ENCODE measurements at regions not wholly inside any gene's neighbourhood (a gene's known extent, or its start where the extent isn't known, plus 50 kb on each side); places are given as distances from the start of the nearest gene placed in this dataset.

DNA sequence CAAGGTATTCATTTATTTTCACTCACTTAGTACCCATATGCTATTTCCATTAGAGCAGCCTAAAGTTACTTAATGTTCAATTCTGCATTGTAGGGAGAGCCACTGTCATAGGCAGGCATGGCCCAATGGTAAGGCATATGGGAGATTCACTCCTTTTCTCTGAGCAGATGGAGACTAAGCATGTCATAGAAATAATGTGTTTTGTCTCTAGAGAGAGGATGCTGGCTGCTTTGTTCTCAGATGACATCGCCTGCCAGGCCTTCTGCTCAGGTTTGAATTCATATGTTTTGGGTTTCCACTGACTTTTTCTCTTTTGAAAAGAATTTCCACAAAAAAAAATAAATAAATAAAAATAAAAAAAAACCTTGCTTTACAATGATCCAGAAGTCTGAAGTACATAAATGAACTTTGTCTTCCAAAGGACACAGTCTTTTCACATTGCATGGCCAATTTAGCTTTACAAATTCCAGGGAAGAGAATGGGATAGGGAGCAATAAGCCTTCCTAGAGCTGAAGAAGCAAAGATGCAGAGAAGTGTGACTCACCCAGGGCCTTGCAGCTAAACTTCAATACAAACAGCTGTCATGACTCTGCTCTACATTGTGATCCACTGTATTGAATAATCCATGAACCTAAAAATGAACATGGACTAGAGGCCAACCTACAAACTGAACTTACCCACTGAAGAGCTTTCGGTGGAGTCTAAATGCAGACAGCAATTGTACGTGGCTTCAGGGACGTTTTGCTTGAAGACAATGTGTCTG lies 422.5 kb downstream of the CMPK2 start:
- Histone ChIP-seq H2AFZ (ENCODE audit: low read depth, low read length, poor library complexity, severe bottlenecking) (no peak overlapping the region), H3K9me2 (ENCODE audit: insufficient read depth) (no peaks in the 10 kb centered on the region), H3K9me3 (ENCODE audit: control insufficient read depth in 1 of 2, insufficient read depth in 1 of 2, low read depth in 1 of 2, low read length in 2 of 2) (no peaks in the 10 kb centered on the region), H4K20me1 (ENCODE audit: insufficient read depth) (no peaks in the 10 kb centered on the region), H3K4me1 (ENCODE audit: control insufficient read depth in 1 of 2, insufficient read depth in 2 of 2, low read length in 2 of 2) (no peaks in the 10 kb centered on the region), H3K27ac (ENCODE audit: low read depth, low read length) (no peak overlapping the region), H3K27me3 (ENCODE audit: insufficient read depth, low read length) (no peaks in the 10 kb centered on the region), H3K36me3 (ENCODE audit: control insufficient read depth in 1 of 2, insufficient read depth in 2 of 2, low read length in 2 of 2) (no peaks in the 10 kb centered on the region), H3K9ac (ENCODE audit: low read length) (no peak overlapping the region), H3K79me2 (ENCODE audit: insufficient read depth, low read length) (no peaks in the 10 kb centered on the region), H3K4me2 (ENCODE audit: low read length) (no peak overlapping the region), H3K4me3 (replicated peaks in 1 of 2; ENCODE audit: low read depth in 1 of 2, low read length in 2 of 2) (no peak overlapping the region)
- ATAC-seq = no peak
- TF ChIP-seq CBX3 (IDR thresholded peaks at IDR 0.05; ENCODE audit: low read depth) (no peak), REST (IDR thresholded peaks at IDR 0.05; ENCODE audit: low read depth) (no peak), JUND (IDR thresholded peaks at IDR 0.05) (no peak)
- TF ChIP-seq, protein P1, sequence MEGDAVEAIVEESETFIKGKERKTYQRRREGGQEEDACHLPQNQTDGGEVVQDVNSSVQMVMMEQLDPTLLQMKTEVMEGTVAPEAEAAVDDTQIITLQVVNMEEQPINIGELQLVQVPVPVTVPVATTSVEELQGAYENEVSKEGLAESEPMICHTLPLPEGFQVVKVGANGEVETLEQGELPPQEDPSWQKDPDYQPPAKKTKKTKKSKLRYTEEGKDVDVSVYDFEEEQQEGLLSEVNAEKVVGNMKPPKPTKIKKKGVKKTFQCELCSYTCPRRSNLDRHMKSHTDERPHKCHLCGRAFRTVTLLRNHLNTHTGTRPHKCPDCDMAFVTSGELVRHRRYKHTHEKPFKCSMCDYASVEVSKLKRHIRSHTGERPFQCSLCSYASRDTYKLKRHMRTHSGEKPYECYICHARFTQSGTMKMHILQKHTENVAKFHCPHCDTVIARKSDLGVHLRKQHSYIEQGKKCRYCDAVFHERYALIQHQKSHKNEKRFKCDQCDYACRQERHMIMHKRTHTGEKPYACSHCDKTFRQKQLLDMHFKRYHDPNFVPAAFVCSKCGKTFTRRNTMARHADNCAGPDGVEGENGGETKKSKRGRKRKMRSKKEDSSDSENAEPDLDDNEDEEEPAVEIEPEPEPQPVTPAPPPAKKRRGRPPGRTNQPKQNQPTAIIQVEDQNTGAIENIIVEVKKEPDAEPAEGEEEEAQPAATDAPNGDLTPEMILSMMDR (IDR thresholded peaks at IDR 0.05 in 2 of 3, conservative IDR thresholded peaks at IDR 0.05 in 1 of 3; ENCODE audit: borderline replicate concordance in 1 of 3, insufficient read depth in 1 of 3, low read depth in 2 of 3, low read length in 2 of 3) = no peak
- no peak for DNase-seq (ENCODE audit: low read depth, low spot score)
- CTCF ChIA-PET = no interaction called here
- RAD21 ChIA-PET (ENCODE audit: low non-redundant PET in 1 of 2, low total read pairs in 2 of 2, uncharacterized antibody in 2 of 2, unreplicated experiment in 2 of 2) = no interaction called here
- POLR2A ChIA-PET = no interaction called here
- intact Hi-C loops (cut with micrococcal nuclease) = no loop called here
- no TSS peak for BruUV-seq (replicated peaks)

Measured in HCT116 (cell line).